Spinal cord (tissue), 9 donors: ENCODE measurements at regions not wholly inside any gene's neighbourhood (a gene's known extent, or its start where the extent isn't known, plus 50 kb on each side); places are given as distances from the start of the nearest gene placed in this dataset.
A peak's percentile ranks its signal among the peaks of the same experiment; 100 is the strongest.

Source experiments
- DNase-seq, 6 donors: peaks; one replicate each; pipeline versions ENCODE4 v3.0.0 to v3.0.0-alpha.2; 2013 to 2015; ENCODE audit warnings: low spot score in 6 of 6, low read depth in 4 of 6
- H3K27ac ChIP-seq: one replicate; pipeline ENCODE4 v1.5.1; 2013; ENCODE audit warnings: low read depth, low read length, control low read depth
- H3K27me3 ChIP-seq: one replicate; pipeline ENCODE4 v1.6.1; 2013; ENCODE audit warnings: low read length; ENCODE audit not compliant: control insufficient read depth, insufficient read depth
- H3K36me3 ChIP-seq: one replicate; pipeline ENCODE4 v1.6.1; 2013; ENCODE audit warnings: low read length; ENCODE audit not compliant: control insufficient read depth, insufficient read depth
- H3K4me1 ChIP-seq: one replicate; pipeline ENCODE4 v1.6.1; 2013; ENCODE audit warnings: low read length; ENCODE audit not compliant: control insufficient read depth, insufficient read depth
- H3K4me3 ChIP-seq: one replicate; pipeline ENCODE4 v1.5.1; 2013; ENCODE audit warnings: low read depth, low read length, control low read depth
- H3K9me3 ChIP-seq: one replicate; pipeline ENCODE4 v1.6.1; 2013; ENCODE audit warnings: low read length; ENCODE audit not compliant: control insufficient read depth, insufficient read depth
- WGBS: methylation state at CpG from one replicate; pipeline ENCODE4 v1.1.5; 2013; ENCODE audit warnings: missing lambda C conversion rate; ENCODE audit not compliant: insufficient coverage; 5-methylcytosine and 5-hydroxymethylcytosine counted together
- donor health status: healthy.

DNA sequence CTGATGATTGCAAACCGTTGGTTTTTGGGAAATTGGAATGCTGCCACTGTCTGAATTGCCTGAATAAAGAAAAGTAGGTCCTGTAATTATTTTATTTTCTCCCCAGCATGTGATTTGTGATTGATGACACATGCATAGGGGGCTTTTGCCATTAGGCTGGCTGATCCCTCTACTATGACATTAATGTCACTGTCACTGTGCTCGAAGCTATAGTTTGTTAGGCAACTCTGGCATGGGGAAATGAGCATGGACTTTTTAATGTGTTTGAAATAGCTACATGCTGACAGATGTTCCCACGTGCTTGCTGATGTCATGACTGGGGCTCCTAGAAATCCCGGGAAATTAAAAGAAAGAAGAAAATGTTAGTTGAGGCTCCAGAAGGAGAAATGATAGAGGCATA, 99.1 kb downstream of the HRH4 start:
- H3K9me3 ChIP-seq, result no peaks in the 10 kb centered on the region
- no peak overlapping the region for H3K27ac ChIP-seq
- peak in 1 of 6 donors; percentile 79 for DNase-seq
- no peaks in the 10 kb centered on the region for H3K36me3 ChIP-seq
- H3K4me1 ChIP-seq, result no peaks in the 10 kb centered on the region
- no peak overlapping the region for H3K4me3 ChIP-seq
- no CpG with 5 or more reads among the region's 4 CpGs for WGBS
- no peaks in the 10 kb centered on the region for H3K27me3 ChIP-seq

DNA sequence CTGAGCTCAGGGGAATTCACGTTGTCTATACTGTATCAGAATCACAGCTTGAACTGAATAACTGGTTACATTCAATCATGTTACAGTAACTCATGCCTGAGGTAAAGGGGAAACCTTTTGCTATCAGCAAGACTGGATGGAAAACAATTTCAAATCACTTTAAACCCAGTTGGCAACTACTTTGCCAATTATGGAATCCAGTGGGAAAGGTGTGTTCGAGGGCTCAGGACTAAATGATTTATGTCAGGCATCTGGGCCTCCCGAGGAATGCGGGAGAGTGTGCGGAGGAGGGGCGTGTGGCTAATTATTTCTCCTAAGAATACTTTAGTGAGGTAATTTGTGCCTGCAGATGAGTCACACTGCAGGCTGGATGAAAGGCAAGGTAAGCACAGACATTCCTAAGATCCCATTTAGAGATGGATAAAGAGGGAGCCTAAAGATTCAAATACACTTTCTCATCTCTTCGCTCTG, 100.1 kb downstream of the HRH4 start:
- H3K9me3 ChIP-seq, result no peaks in the 10 kb centered on the region
- no peak overlapping the region for H3K27ac ChIP-seq
- peak in 1 of 6 donors; percentile 70 for DNase-seq
- no peaks in the 10 kb centered on the region for H3K36me3 ChIP-seq
- no peaks in the 10 kb centered on the region for H3K27me3 ChIP-seq
- WGBS, result 26% methylated on average over 5 of the region's 7 CpGs
- no peaks in the 10 kb centered on the region for H3K4me1 ChIP-seq
- H3K4me3 ChIP-seq, result no peak overlapping the region

DNA sequence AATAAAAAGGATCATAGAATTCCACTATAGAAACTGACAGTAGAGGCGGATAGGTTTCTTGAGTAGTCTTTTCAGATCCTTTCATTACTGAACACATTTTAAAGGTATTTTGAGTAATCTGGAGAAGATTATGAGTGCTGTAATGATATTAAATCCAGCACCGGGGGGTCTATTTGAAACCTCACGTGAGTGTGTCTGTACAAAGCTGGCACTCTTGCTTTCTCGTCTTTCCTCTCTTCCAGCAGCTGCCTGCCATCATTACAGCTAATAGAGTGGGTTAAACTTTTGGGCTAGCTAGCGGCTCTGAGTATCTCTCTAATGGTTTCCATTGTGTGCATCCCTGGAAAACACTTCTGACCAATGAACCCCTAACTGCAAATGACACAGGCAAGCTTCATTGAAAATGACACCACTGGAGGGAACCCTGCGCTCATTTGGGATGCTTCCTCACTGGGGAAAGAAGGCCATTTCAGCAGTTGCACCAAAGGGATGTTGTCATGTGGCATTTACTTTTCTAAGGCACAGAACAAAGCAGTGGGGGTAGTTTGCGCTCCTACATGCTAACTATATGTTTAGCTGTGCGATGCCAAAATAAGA, 101.0 kb downstream of the HRH4 start:
- H3K4me1 ChIP-seq, result no peaks in the 10 kb centered on the region
- DNase-seq, result peak in 1 of 6 donors; percentile 71
- H3K9me3 ChIP-seq, result no peaks in the 10 kb centered on the region
- no peak overlapping the region for H3K27ac ChIP-seq
- no peaks in the 10 kb centered on the region for H3K27me3 ChIP-seq
- no peak overlapping the region for H3K4me3 ChIP-seq
- whole genome bisulfite sequencing, result 82% methylated on average over 4 of the region's 8 CpGs
- no peaks in the 10 kb centered on the region for H3K36me3 ChIP-seq

DNA sequence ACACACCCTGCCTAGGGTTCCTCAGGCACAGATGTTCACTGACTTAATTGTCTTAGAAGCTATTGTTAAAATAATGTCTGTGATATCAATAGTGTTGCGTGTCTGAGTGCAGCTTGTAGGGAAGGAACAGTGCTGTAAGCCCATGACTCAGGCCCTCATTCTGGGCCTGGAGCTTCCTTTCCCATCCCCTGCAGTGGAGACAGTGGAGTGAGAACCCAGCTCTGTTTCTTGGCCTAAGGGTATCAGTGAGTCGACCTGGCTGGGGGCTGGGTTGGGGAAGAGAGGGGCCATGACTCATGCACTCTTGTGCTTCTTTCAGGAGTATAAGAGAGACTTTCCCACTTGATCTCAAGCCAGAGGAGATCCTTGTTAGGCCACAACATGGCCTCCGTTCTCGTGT, 106.8 kb downstream of the HRH4 start:
- no peaks in the 10 kb centered on the region for H3K36me3 ChIP-seq
- H3K4me3 ChIP-seq, result no peak overlapping the region
- H3K9me3 ChIP-seq, result no peaks in the 10 kb centered on the region
- H3K27ac ChIP-seq, result no peak overlapping the region
- no peaks in the 10 kb centered on the region for H3K4me1 ChIP-seq
- H3K27me3 ChIP-seq, result no peaks in the 10 kb centered on the region
- DNase-seq, result no peak
- WGBS, result 93% methylated on average over 3 of the region's 4 CpGs

DNA sequence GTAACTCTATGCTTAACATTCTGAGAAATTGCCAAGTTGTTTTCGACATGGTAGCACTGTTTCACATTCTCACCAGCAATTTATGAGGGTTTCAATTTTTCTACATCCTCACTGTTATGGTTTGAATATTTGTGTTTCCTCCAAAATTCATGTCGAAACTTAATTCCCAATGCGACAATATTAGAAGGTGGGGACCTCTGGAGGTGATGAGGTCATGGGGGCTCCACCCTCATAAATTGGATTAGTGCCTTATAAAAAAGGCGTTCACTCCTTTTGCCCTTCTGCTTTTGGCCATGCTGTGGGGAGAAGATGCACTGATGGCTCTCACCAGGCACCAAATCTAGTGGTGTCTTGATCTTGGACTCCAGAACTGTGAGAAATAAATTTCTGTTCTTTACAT, 110.3 kb downstream of the HRH4 start:
- no peak overlapping the region for H3K4me3 ChIP-seq

DNA sequence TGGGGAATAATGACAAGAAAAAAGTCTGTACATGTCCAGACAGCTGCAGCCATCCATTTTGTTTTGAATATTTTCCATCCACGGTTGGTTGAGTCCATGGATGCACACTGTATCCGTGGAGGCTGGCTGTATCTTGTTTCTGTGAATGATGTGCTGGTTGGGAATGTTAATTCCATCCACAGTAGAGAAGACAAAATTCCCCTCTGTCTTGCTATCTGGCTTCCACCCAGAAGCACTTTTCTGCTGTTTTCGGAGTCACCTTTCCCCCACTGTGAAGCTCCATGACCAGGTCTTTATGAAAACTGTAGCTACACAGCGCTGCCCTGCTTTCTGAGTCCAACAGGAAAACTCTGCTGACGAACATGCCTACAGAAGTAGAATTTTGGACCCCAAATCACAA, 122.3 kb downstream of the HRH4 start:
- no peak overlapping the region for H3K27ac ChIP-seq
- no peaks in the 10 kb centered on the region for H3K27me3 ChIP-seq
- peaks cover 2% of the 10 kb centered on the region for H3K4me1 ChIP-seq
- peak in 2 of 6 donors; percentile 26 to 34 for DNase-seq
- WGBS, result 42% methylated on average over 3 of the region's 5 CpGs
- H3K36me3 ChIP-seq, result no peaks in the 10 kb centered on the region
- no peaks in the 10 kb centered on the region for H3K9me3 ChIP-seq
- no peak overlapping the region for H3K4me3 ChIP-seq

More for the DNA sequence above, 110.3 kb downstream of the HRH4 start:
- no peak for DNase-seq
- no peaks in the 10 kb centered on the region for H3K4me1 ChIP-seq
- WGBS, result 80% methylated on average over 1 of the region's 4 CpGs
- no peaks in the 10 kb centered on the region for H3K36me3 ChIP-seq
- no peak overlapping the region for H3K27ac ChIP-seq
- no peaks in the 10 kb centered on the region for H3K9me3 ChIP-seq
- no peaks in the 10 kb centered on the region for H3K27me3 ChIP-seq

DNA sequence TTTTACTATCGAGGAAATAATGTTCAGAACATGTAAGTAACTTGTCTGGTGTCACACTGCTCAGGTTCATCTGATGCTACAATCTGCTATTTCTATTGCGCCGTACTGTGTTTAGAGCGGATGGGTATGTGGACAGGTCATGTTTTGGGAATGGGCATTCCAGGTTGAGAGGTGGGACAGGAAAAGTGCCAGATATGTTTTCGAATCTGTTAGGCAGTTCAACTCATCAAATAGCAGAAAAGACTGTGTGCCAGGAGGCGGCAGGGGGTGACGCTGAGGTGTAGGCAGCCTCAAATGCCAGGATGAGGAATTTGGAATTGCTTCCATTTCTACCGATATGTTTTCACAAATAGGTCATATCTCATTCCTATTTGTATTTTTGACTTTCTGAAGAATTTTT, 123.8 kb downstream of the HRH4 start:
- Histone ChIP-seq H3K36me3 (no peaks in the 10 kb centered on the region), H3K27me3 (no peaks in the 10 kb centered on the region), H3K9me3 (no peaks in the 10 kb centered on the region), H3K4me3 (no peak overlapping the region), H3K27ac (no peak overlapping the region), H3K4me1 (peaks cover 2% of the 10 kb centered on the region)
- WGBS, result 89% methylated on average over 2 of the region's 8 CpGs
- no peak for DNase-seq

DNA sequence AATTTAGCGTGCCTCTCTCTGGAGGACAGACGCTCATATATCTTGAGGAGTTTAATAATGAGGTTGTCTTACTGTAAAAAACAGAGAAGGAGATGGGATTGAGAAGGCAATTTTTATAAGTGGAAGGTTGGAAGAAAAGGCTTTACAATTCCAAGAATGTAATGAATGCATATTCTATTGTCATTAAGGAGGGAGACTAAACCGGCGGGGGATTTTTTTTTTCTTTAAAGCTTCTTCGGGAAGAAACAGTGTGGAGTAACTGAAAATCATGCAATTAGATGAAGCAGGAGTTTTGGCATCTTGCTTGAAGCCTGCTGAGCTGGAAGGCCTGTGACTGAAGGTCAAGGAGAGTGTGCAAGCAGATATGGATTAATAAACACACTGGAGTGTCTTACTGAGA, 124.4 kb downstream of the HRH4 start:
- H3K4me3 ChIP-seq, result no peak overlapping the region
- no peaks in the 10 kb centered on the region for H3K9me3 ChIP-seq
- no peak overlapping the region for H3K27ac ChIP-seq
- no peaks in the 10 kb centered on the region for H3K36me3 ChIP-seq
- no peaks in the 10 kb centered on the region for H3K27me3 ChIP-seq
- peak in 2 of 6 donors; percentile 50 to 66 for DNase-seq
- H3K4me1 ChIP-seq, result peaks cover 2% of the 10 kb centered on the region
- WGBS, result 38% methylated on average over 5 of the region's 5 CpGs

DNA sequence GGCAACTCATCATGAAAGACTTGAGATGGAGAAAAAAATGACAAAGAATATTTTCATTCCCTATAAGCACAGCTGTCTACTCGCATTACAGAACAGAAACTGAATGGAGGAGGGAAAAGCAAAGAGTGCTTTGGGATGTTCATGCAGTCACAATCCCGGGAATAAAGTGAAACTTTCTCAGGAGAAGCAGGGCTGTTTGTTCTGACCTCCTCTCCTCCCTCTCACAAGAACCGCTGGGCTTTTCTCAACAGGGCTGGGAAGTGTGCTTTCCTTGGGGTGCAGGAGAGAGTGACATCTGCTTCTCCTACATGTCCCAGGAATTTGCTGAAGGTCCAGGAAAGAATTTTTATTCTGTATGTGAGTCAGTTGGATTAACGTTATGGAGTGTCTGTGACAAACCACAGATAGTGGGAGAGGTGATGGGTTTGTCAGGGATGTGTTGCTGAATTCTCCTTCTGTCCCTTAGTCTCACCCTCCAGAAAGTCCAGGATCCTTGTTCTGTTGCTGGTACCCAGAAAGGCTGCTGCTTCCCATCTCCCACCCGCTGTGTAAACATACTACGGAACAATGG, 125.6 kb downstream of the HRH4 start:
- H3K9me3 ChIP-seq, result no peaks in the 10 kb centered on the region
- DNase-seq, result no peak
- peaks cover 2% of the 10 kb centered on the region for H3K4me1 ChIP-seq
- H3K27ac ChIP-seq, result no peak overlapping the region
- H3K27me3 ChIP-seq, result no peaks in the 10 kb centered on the region
- H3K36me3 ChIP-seq, result no peaks in the 10 kb centered on the region
- 71% methylated on average over 1 of the region's 6 CpGs for WGBS
- H3K4me3 ChIP-seq, result no peak overlapping the region

DNA sequence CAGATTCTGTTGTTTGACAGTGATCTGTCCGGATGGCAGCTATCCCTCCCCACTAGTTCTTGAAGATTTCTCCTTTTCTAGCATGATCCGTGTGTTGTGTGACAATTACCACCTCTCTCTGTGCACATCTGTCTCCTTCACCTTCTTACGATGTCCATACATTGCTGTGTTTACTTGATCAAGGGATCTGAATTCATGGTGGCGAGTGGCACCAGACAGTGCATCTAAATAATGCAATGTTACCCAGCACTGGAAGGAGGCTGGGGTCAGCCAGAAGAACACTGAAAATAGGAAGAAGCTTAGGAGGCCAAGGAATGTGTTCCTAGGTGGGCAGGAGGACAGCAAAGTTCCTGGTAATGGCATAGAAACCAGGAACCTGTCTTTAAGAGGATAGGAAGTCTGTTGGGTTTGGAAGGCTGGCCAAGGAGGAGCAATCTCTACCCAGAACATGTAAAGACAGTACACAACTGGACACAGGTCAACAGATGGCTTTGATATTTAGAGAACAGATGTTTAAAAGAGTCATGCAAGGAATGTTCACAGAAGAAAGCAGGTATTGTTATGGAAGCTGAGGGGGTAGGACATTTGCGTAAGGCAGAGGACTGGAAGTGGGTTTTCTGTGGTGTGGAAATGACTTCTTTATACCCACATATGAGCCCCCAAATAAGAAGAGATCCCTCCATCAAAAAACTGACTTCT, 126.4 kb downstream of the HRH4 start:
- H3K27ac ChIP-seq, result no peak overlapping the region
- H3K27me3 ChIP-seq, result no peaks in the 10 kb centered on the region
- H3K36me3 ChIP-seq, result no peaks in the 10 kb centered on the region
- H3K9me3 ChIP-seq, result no peaks in the 10 kb centered on the region
- H3K4me1 ChIP-seq, result peaks cover under 1% of the 10 kb centered on the region
- DNase-seq, result no peak
- WGBS, result 100% methylated on average over 1 of the region's 5 CpGs
- H3K4me3 ChIP-seq, result no peak overlapping the region
